GM12874 (cell line): ENCODE measurements at regions not wholly inside any gene's neighbourhood (a gene's known extent, or its start where the extent isn't known, plus 50 kb on each side); places are given as distances from the start of the nearest gene placed in this dataset.

Experiments used
- TF ChIP-seq, protein P1 (sequence below): IDR thresholded peaks from 2 replicates; pipeline ENCODE4 v1.5.1; 2011; ENCODE audit warnings: low read depth, mild to moderate bottlenecking, control low read depth, low read length, moderate library complexity; ENCODE audit not compliant: insufficient read depth

DNA sequence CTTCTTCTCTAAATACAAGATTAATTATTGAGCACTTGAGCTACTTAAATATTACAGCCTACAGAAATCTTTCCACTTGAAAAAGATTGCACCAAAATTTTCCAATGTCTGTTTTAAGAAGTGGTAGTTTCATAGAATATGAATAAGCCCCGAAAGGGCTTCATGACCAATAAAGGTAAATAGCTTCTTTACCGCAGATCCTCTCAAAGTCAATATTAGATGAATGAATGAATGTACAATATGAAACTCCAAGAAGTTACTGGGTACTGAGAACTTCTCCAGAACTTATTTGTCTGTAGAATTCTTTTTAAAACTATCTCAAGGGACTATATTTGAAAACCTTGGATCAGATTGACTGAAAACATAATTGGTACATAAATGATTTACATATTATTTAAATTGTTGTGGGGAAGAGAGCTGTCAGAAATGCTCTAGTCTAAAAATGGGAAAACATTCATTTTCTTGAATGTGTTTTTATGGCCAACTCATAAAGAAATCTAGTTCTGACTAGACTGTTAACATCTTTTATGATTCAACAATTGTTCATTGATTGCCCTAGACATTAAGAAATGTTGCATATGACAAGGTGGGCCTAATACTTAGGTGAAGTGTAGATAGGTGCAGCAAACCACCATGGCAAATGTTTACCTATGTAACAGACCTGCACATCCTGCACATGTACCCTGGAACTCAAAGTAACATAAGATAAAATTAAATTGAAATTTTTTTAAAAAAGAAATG is 227.0 kb downstream of the SPRY2 start:
- TF ChIP-seq, protein P1, sequence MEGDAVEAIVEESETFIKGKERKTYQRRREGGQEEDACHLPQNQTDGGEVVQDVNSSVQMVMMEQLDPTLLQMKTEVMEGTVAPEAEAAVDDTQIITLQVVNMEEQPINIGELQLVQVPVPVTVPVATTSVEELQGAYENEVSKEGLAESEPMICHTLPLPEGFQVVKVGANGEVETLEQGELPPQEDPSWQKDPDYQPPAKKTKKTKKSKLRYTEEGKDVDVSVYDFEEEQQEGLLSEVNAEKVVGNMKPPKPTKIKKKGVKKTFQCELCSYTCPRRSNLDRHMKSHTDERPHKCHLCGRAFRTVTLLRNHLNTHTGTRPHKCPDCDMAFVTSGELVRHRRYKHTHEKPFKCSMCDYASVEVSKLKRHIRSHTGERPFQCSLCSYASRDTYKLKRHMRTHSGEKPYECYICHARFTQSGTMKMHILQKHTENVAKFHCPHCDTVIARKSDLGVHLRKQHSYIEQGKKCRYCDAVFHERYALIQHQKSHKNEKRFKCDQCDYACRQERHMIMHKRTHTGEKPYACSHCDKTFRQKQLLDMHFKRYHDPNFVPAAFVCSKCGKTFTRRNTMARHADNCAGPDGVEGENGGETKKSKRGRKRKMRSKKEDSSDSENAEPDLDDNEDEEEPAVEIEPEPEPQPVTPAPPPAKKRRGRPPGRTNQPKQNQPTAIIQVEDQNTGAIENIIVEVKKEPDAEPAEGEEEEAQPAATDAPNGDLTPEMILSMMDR = no peak

DNA sequence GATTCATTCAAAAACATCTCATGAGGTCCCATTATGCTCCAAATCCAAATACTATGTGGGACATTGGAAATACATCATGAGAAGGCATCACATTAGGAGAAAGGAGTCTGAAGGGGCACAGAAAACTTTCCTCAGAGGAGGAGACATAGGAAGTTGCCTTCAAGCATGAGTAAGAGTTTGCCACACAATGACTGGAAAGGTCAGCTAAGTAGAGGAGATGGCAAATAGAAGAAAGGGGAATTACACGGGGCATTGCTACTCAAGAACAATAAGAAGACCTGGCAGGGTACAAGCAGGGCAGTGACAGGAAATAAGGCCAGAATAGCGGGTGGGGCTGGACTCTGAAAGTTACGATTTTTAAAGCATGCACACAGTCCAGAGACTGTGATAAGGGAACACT is 231.6 kb downstream of the SPRY2 start:
- TF ChIP-seq, protein P1 = no peak

DNA sequence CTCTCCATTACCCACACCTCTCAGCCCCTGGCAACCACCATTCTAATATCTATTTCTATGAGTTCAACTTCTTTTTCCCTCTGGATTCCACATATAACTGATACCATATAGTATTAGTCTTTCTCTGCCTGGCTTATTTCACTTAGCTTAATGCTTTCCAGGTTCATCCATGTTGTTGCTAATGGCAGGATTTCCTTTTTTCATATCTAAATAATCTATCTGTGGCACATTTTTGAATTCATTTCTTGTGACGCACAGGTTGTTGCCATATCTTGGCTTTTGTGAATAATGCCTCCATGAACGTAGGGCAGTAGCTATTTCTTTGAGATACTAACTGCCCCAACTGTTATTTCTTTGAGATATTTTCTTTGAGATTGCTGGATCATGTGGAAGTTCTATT is 235.6 kb downstream of the SPRY2 start:
- TF ChIP-seq, protein P1 = no peak

DNA sequence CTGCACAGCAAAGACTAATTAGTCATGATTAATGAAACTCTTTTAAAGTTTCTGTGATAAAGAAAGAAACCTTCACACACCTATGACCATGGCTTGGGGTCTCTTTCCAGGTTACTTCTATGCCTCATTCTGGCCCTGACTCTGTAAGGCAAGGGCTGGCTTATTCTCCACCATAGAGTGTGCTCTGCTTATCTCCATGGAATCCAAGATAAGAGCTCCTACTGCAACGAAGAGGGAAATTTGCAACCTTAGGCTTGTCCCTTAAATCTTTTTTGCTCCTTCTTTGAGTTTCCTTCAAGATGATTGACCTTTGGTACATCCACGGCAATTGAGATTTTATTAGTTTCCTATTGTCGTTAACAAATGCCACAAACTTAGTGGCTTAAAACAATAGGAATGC is 239.9 kb downstream of the SPRY2 start:
- TF ChIP-seq, protein P1 = no peak

DNA sequence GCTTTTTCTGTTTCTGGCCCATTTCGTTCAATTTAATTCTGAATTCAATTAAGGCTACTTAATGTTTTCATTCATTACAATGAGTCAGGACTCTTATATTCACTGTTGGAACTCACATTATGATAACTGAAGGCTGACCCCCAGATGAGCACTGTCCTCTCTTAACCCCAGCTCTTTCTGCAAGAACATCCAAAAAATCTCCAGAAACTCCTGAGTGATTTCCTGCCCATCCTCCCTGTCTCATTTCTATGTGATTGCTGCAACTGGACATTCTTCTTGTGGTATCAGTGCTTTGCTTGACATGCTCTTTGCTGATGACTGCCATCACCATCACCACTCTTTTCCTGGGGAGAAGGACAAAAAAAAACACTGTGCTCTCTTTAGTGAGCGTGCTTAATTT is 240.3 kb downstream of the SPRY2 start:
- TF ChIP-seq, protein P1 = no peak

DNA sequence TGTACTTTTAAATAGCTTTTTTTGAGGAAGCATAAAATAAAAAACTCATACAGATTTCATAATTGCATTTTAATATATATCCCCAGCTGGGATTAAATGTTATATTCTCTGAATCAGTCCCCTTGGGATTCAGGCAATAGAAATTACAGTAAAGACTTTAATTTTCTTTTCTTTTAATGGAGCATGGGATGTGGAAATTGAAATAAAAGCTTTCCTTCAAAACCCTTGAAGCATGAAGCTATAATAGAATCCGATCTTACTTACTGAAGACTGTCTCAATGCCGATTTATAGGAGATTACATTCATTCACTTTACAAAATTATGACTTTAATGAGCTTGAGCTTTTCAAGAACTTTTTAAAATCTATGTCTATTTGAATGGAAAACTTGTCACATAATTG is 243.4 kb downstream of the SPRY2 start:
- TF ChIP-seq, protein P1 = no peak

GRCh38 chr13:80096383-80096782 is 244.5 kb downstream of the SPRY2 start:
- TF ChIP-seq, protein P1 = no peak

DNA sequence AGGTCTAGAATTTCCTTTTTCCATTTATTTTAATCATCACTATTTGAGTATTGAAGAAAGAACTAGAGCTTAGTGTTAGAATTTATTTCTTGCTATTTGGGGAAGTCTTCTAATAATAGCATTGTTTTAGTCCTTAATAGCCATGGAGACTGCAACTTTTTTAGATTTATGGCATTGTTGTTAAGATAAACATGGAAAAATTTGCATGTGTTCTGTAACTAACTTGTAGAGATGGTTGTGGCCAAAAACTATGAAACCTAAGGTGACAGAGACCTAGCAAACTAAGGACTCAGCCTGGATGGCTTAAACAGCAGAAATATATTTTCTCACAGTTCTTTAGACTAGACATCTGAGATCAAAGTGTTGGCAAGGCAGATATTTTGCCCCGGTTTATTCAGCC is 246.4 kb downstream of the SPRY2 start:
- TF ChIP-seq, protein P1 = no peak
